ENCODE measurements at regions not wholly inside any gene's neighbourhood (a gene's known extent, or its start where the extent isn't known, plus 50 kb on each side); places are given as distances from the start of the nearest gene placed in this dataset.

GRCh38 chr20:10784554-10785183 is 110.9 kb upstream of the JAG1 start:
- TF ChIP-seq CTCF (IDR thresholded peaks at IDR 0.05) (no peak), POLR2A (IDR thresholded peaks at IDR 0.05) (no peak)
- no peak for DNase-seq
- intact Hi-C loops (cut with DNase I; ENCODE audit: low total_unique reads) = no loop called here
- Histone ChIP-seq H3K9me3 (no peaks in the 10 kb centered on the region), H3K4me3 (no peak overlapping the region), H3K27ac (no peak overlapping the region), H3K27me3 (no peaks in the 10 kb centered on the region), H3K4me1 (no peaks in the 10 kb centered on the region), H3K36me3 (no peaks in the 10 kb centered on the region)

GRCh38 chr20:10786678-10787077 is 112.9 kb upstream of the JAG1 start:
- no peaks in the 10 kb centered on the region for H3K4me1 ChIP-seq
- TF ChIP-seq CTCF (IDR thresholded peaks at IDR 0.05) (no peak), POLR2A (IDR thresholded peaks at IDR 0.05) (no peak)
- no peak overlapping the region for H3K4me3 ChIP-seq
- DNase-seq = no peak
- no peaks in the 10 kb centered on the region for H3K27me3 ChIP-seq
- intact Hi-C loops (cut with DNase I; ENCODE audit: low total_unique reads) = no loop called here
- no peaks in the 10 kb centered on the region for H3K9me3 ChIP-seq
- no peak overlapping the region for H3K27ac ChIP-seq
- no peaks in the 10 kb centered on the region for H3K36me3 ChIP-seq

- Histone ChIP-seq H3K36me3 (no peaks in the 10 kb centered on the region), H3K4me3 (no peak overlapping the region), H3K27me3 (no peaks in the 10 kb centered on the region), H3K4me1 (no peaks in the 10 kb centered on the region), H3K27ac (no peak overlapping the region), H3K9me3 (no peaks in the 10 kb centered on the region)
- intact Hi-C loops (cut with DNase I; ENCODE audit: low total_unique reads) = no loop called here
- no peak for DNase-seq
- TF ChIP-seq CTCF (IDR thresholded peaks at IDR 0.05) (no peak), POLR2A (IDR thresholded peaks at IDR 0.05) (no peak)
These were observed 114.3 kb upstream of the JAG1 start for GRCh38 chr20:10788055-10788454.

GRCh38 chr20:10788877-10789276 is 115.1 kb upstream of the JAG1 start:
- Histone ChIP-seq H3K36me3 (no peaks in the 10 kb centered on the region), H3K4me1 (no peaks in the 10 kb centered on the region), H3K9me3 (no peaks in the 10 kb centered on the region), H3K4me3 (no peak overlapping the region), H3K27me3 (no peaks in the 10 kb centered on the region), H3K27ac (no peak overlapping the region)
- intact Hi-C loops (cut with DNase I; ENCODE audit: low total_unique reads) = no loop called here
- TF ChIP-seq CTCF (IDR thresholded peaks at IDR 0.05) = no peak
- TF ChIP-seq POLR2A (IDR thresholded peaks at IDR 0.05) = no peak
- DNase-seq = no peak

GRCh38 chr20:10789386-10789785 is 115.6 kb upstream of the JAG1 start:
- TF ChIP-seq CTCF (IDR thresholded peaks at IDR 0.05) = no peak
- TF ChIP-seq POLR2A (IDR thresholded peaks at IDR 0.05) = no peak
- Histone ChIP-seq H3K4me3 (no peak overlapping the region), H3K27ac (no peak overlapping the region), H3K27me3 (no peaks in the 10 kb centered on the region), H3K4me1 (no peaks in the 10 kb centered on the region), H3K36me3 (no peaks in the 10 kb centered on the region), H3K9me3 (no peaks in the 10 kb centered on the region)
- no peak for DNase-seq
- intact Hi-C loops (cut with DNase I; ENCODE audit: low total_unique reads) = no loop called here

Measured in uterus (tissue), 3 donors.